Left lung (tissue), 4 donors: ENCODE measurements at regions not wholly inside any gene's neighbourhood (a gene's known extent, or its start where the extent isn't known, plus 50 kb on each side); places are given as distances from the start of the nearest gene placed in this dataset.

Experiments used
- ATAC-seq: fragments of 200-7000 bp; cut with Tn5 transposase; one replicate; pipeline ENCODE4 v1.9.1; 2020; ENCODE audit warnings: moderate library complexity
- DNase-seq, 4 donors: peaks; one replicate each; pipeline ENCODE4 v3.0.0-alpha.2; 2013 to 2020
- H3K27ac ChIP-seq, 2 donors: fragments of 200-600 bp; sonication (generic) in 1 of 2; one replicate each; pipeline versions ENCODE4 v1.5.0 to v1.8.0; 2020 to 2021
- H3K27me3 ChIP-seq, 2 donors: fragments of 200-600 bp; sonication (generic) in 1 of 2; one replicate each; pipeline versions ENCODE4 v1.5.0 to v1.8.0; 2020 to 2021
- H3K36me3 ChIP-seq, 2 donors: fragments of 200-600 bp; sonication (generic) in 1 of 2; one replicate each; pipeline versions ENCODE4 v1.5.0 to v1.8.0; 2020 to 2021
- H3K4me1 ChIP-seq, 2 donors: fragments of 200-600 bp; one replicate each; pipeline ENCODE4 v1.8.0; 2021
- H3K4me3 ChIP-seq, 2 donors: fragments of 200-600 bp; sonication (generic) in 1 of 2; one replicate each; pipeline versions ENCODE4 v1.5.0 to v1.8.0; 2020 to 2021; ENCODE audit warnings: mild to moderate bottlenecking in 1 of 2
- H3K9me3 ChIP-seq, 2 donors: fragments of 200-600 bp; sonication (generic) in 1 of 2; one replicate each; pipeline versions ENCODE4 v1.5.0 to v1.8.0; 2020 to 2021
- CTCF ChIP-seq, 2 donors: fragments of 200-600 bp; sonication (generic) in 1 of 2; IDR thresholded peaks; one replicate each; pipeline versions ENCODE4 v1.5.0 to v1.8.0; 2021; ENCODE audit warnings: antibody characterized with exemption in 2 of 2
- intact Hi-C, 2 donors: fragments of 100-400 bp; cut with DNase I; formaldehyde crosslinking; loops; one replicate each; pipeline versions ENCODE4 v1.11.2 to v1.14.2; 2022
- donor health status: DM: no; HTN: yes; CAD: no.
- donor health status: DM: no; HTN: no; CAD: no.

DNA sequence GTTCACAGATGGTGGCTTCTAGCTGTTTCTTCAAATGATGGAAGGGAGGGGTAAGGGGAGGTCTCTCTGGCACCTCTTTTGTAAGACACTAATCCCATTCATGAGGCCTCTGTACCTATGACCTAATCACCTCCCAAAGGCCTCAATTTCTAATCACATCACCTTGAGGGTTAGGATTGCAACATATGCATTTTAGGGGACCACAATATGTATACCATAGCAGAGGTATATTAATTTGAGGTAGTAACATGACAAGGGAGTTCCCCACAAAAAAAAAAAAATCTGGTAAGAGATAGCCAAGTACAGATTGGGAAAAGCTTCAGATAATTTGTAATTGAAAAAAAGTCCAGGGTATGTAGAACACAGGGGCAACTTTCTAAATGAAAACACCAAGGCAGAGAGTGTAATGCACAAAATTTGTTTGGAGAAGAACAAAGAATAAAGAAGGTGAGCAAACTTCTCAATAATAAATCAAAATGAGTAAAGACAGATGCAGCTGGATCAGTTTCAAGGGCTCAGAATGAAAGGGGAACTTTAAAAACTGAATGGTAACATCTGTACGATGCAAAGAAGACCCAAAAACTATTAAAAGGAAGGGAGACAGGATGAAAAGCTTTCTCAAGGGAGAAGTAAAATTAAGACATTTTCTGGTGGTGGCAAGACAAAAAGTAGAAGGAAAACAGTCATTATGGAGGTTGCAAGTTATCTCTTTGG lies 125.5 kb upstream of the DCN start:
- Histone ChIP-seq H3K27ac (no peak overlapping the region), H3K4me1 (no peaks in the 10 kb centered on the region), H3K27me3 (no peaks in the 10 kb centered on the region), H3K9me3 (no peaks in the 10 kb centered on the region), H3K4me3 (no peak overlapping the region), H3K36me3 (no peaks in the 10 kb centered on the region)
- TF ChIP-seq CTCF (IDR thresholded peaks at IDR 0.05) = no peak
- DNase-seq (no peak), ATAC-seq (no peak)
- intact Hi-C loops = no loop called here

- Histone ChIP-seq H3K27me3 (no peaks in the 10 kb centered on the region), H3K9me3 (no peaks in the 10 kb centered on the region), H3K27ac (no peak overlapping the region), H3K4me3 (no peak overlapping the region), H3K36me3 (no peaks in the 10 kb centered on the region), H3K4me1 (no peaks in the 10 kb centered on the region)
- intact Hi-C loops = no loop called here
- no peak for TF ChIP-seq CTCF (IDR thresholded peaks at IDR 0.05)
- DNase-seq (no peak), ATAC-seq (peak; percentile 68)
These were observed 107.7 kb upstream of the DCN start for GRCh38 chr12:91290354-91290753.

- H3K36me3 ChIP-seq = no peaks in the 10 kb centered on the region
- H3K27me3 ChIP-seq = no peaks in the 10 kb centered on the region
- no peaks in the 10 kb centered on the region for H3K4me1 ChIP-seq
- ATAC-seq (peak; percentile 34), DNase-seq (no peak)
- no peaks in the 10 kb centered on the region for H3K9me3 ChIP-seq
- no peak overlapping the region for H3K4me3 ChIP-seq
- no peak for TF ChIP-seq CTCF (IDR thresholded peaks at IDR 0.05)
- intact Hi-C loops = no loop called here
- no peak overlapping the region for H3K27ac ChIP-seq
These were observed 107.3 kb upstream of the DCN start for GRCh38 chr12:91289906-91290305.

GRCh38 chr12:91289072-91289471 lies 106.5 kb upstream of the DCN start:
- Histone ChIP-seq H3K27ac (no peak overlapping the region), H3K9me3 (no peaks in the 10 kb centered on the region), H3K4me1 (no peaks in the 10 kb centered on the region), H3K27me3 (no peaks in the 10 kb centered on the region), H3K36me3 (no peaks in the 10 kb centered on the region), H3K4me3 (no peak overlapping the region)
- DNase-seq = no peak
- no peak for TF ChIP-seq CTCF (IDR thresholded peaks at IDR 0.05)
- ATAC-seq = no peak
- intact Hi-C loops = no loop called here

- no peak for ATAC-seq
- no peaks in the 10 kb centered on the region for H3K27me3 ChIP-seq
- H3K4me3 ChIP-seq = no peak overlapping the region
- intact Hi-C loops = no loop called here
- H3K36me3 ChIP-seq = no peaks in the 10 kb centered on the region
- no peak for DNase-seq
- no peak overlapping the region for H3K27ac ChIP-seq
- no peaks in the 10 kb centered on the region for H3K4me1 ChIP-seq
- TF ChIP-seq CTCF (IDR thresholded peaks at IDR 0.05) = no peak
- H3K9me3 ChIP-seq = no peaks in the 10 kb centered on the region
These were observed 105.1 kb upstream of the DCN start for GRCh38 chr12:91287753-91288152.
